AG09319 (cell line): ENCODE measurements at regions not wholly inside any gene's neighbourhood (a gene's known extent, or its start where the extent isn't known, plus 50 kb on each side); places are given as distances from the start of the nearest gene placed in this dataset.

Source experiments
- DNase-seq: peaks from one replicate; pipeline ENCODE4 v3.0.0-alpha.2; 2010; ENCODE audit warnings: low read depth; ENCODE audit errors: extremely low read depth
- TF ChIP-seq, protein P1 (sequence below): IDR thresholded peaks from 2 replicates; pipeline ENCODE4 v1.5.1; 2011; ENCODE audit warnings: low read depth, mild to moderate bottlenecking, inconsistent platforms, low read length, moderate library complexity

DNA sequence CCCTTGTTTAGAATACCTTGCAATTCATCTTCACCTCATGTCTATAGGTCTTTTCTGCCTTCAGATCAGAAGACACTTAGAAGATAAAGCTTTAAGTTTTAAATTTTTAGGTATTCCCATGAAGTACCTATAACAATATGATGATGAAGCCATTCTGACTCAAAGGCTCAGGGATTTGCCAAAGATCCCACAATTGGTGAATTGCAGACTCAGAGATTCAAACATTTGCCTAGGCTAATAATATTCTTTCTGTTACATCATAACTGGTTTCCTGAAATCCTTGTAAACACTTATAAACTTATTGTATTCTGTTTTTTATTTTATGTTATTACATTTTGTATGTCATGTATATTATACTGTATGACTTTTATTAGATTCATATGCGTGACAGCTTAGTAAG is 62.8 kb upstream of the ZFAND5 start:
- no peak for DNase-seq
- TF ChIP-seq, protein P1, sequence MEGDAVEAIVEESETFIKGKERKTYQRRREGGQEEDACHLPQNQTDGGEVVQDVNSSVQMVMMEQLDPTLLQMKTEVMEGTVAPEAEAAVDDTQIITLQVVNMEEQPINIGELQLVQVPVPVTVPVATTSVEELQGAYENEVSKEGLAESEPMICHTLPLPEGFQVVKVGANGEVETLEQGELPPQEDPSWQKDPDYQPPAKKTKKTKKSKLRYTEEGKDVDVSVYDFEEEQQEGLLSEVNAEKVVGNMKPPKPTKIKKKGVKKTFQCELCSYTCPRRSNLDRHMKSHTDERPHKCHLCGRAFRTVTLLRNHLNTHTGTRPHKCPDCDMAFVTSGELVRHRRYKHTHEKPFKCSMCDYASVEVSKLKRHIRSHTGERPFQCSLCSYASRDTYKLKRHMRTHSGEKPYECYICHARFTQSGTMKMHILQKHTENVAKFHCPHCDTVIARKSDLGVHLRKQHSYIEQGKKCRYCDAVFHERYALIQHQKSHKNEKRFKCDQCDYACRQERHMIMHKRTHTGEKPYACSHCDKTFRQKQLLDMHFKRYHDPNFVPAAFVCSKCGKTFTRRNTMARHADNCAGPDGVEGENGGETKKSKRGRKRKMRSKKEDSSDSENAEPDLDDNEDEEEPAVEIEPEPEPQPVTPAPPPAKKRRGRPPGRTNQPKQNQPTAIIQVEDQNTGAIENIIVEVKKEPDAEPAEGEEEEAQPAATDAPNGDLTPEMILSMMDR, result no peak

DNA sequence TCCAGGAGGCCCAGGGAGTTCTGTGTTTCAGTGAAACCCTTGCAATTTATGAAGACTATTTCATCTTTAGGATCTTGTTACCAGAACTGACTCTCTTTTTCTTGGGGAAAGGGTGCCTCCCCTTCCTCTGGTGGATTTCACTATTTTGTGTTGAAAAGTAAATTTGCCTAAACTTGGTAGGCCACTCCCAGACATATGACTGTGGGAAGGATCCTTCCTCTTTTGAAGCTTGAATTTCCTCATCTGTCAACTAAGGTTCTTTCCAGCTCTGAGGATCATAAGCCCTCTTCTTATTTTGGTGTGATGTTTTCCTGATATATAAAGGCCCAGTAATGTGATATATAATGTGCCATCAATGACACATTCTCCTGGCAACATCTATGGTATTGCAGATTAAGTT is 59.1 kb upstream of the ZFAND5 start:
- TF ChIP-seq, protein P1, result no peak
- DNase-seq, result no peak

- DNase-seq, result no peak
- TF ChIP-seq, protein P1, result no peak
Observed at GRCh38 chr9:72422214-72422613, 57.2 kb upstream of the ZFAND5 start.

GRCh38 chr9:72420783-72421182 is 55.8 kb upstream of the ZFAND5 start:
- TF ChIP-seq, protein P1, result no peak

GRCh38 chr9:72415948-72416347 is 50.9 kb upstream of the ZFAND5 start:
- TF ChIP-seq, protein P1, result no peak

More at GRCh38 chr9:72420783-72421182, 55.8 kb upstream of the ZFAND5 start:
- no peak for DNase-seq

DNA sequence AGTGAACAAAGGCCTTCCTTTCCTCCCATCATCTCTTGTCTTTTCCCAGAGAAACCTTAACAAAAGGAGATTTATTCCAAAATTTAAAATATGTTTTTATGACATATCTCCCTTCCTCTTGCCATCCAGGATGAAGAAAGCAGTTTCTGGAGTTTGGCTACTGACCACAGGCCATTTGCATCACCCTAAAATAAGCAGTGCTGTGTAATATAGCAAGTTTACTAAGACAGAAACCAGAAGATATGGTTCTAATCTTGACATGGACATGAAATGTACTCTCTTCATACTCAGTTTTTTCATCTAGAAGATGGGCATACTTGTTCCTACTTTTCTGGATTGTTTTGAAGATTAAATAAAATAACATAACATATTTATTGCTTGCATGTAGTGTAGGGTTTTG is 50.2 kb upstream of the ZFAND5 start:
- DNase-seq, result no peak
- TF ChIP-seq, protein P1, result no peak

More at GRCh38 chr9:72415948-72416347, 50.9 kb upstream of the ZFAND5 start:
- no peak for DNase-seq
